ENCODE measurements at regions not wholly inside any gene's neighbourhood (a gene's known extent, or its start where the extent isn't known, plus 50 kb on each side); places are given as distances from the start of the nearest gene placed in this dataset.

DNA sequence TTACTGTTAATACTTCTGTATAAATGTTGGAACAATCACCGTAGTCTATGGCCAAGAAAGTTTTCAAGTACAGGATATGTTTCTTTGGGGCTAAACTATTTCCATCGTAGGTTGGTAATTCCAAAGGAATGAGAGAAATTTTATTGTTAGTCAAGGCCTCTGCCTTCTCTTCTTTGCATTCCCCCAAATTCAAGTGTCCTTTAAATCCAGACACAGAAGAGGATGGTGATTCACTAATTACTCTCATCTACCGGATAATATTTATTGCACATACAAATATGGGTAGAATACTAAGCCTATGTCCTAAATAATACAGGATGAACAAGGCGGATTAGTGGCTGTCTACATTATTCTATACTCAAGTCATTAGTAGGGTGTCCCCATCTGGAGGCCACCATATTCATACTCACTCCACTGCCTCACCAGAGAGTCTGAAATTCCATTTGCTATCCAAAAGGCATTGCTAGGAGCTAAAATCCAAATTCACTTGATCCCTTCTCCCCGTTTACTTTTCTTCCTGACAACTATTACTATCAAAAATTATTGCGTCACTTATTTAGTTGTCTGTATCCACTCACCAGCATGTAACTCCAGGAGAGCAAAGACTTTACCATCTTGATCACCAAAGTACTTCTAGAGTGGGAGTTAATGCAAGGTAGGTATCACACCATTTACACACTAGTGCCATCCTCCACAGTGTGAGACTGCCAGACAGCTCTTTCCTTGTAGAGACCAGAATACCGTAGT lies 82.4 kb upstream of the SGCG start:
- Histone ChIP-seq H3K9me2 (ENCODE audit: insufficient read depth) (no peaks in the 10 kb centered on the region), H3K27ac (ENCODE audit: low read depth) (no peak overlapping the region), H3K36me3 (ENCODE audit: insufficient read depth) (no peaks in the 10 kb centered on the region), H4K20me1 (replicated peaks; ENCODE audit: insufficient read depth) (no peaks in the 10 kb centered on the region), H3K4me2 (no peak overlapping the region), H3K27me3 (ENCODE audit: insufficient read depth) (no peaks in the 10 kb centered on the region), H3K4me1 (ENCODE audit: insufficient read depth) (no peaks in the 10 kb centered on the region), H3K79me2 (replicated peaks; ENCODE audit: insufficient read depth) (no peaks in the 10 kb centered on the region), H3K4me3 (no peak overlapping the region), H3F3A (replicated peaks; ENCODE audit: low read depth) (no peaks in the 10 kb centered on the region), H2AFZ (no peak overlapping the region)
- ATAC-seq = no peak
- TF ChIP-seq, protein P1, sequence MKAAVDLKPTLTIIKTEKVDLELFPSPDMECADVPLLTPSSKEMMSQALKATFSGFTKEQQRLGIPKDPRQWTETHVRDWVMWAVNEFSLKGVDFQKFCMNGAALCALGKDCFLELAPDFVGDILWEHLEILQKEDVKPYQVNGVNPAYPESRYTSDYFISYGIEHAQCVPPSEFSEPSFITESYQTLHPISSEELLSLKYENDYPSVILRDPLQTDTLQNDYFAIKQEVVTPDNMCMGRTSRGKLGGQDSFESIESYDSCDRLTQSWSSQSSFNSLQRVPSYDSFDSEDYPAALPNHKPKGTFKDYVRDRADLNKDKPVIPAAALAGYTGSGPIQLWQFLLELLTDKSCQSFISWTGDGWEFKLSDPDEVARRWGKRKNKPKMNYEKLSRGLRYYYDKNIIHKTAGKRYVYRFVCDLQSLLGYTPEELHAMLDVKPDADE (IDR thresholded peaks at IDR 0.05) = no peak
- TF ChIP-seq NANOG (IDR thresholded peaks at IDR 0.05; ENCODE audit: borderline replicate concordance) = no peak
- TF ChIP-seq, protein P2, sequence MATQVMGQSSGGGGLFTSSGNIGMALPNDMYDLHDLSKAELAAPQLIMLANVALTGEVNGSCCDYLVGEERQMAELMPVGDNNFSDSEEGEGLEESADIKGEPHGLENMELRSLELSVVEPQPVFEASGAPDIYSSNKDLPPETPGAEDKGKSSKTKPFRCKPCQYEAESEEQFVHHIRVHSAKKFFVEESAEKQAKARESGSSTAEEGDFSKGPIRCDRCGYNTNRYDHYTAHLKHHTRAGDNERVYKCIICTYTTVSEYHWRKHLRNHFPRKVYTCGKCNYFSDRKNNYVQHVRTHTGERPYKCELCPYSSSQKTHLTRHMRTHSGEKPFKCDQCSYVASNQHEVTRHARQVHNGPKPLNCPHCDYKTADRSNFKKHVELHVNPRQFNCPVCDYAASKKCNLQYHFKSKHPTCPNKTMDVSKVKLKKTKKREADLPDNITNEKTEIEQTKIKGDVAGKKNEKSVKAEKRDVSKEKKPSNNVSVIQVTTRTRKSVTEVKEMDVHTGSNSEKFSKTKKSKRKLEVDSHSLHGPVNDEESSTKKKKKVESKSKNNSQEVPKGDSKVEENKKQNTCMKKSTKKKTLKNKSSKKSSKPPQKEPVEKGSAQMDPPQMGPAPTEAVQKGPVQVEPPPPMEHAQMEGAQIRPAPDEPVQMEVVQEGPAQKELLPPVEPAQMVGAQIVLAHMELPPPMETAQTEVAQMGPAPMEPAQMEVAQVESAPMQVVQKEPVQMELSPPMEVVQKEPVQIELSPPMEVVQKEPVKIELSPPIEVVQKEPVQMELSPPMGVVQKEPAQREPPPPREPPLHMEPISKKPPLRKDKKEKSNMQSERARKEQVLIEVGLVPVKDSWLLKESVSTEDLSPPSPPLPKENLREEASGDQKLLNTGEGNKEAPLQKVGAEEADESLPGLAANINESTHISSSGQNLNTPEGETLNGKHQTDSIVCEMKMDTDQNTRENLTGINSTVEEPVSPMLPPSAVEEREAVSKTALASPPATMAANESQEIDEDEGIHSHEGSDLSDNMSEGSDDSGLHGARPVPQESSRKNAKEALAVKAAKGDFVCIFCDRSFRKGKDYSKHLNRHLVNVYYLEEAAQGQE (IDR thresholded peaks at IDR 0.05; ENCODE audit: unreplicated experiment) = no peak
- TF ChIP-seq STAT1 (IDR thresholded peaks at IDR 0.05; ENCODE audit: unreplicated experiment) = no peak
- no peak for TF ChIP-seq POLR2AphosphoS5 (IDR thresholded peaks at IDR 0.05; ENCODE audit: low read depth)
- no peaks in the 10 kb centered on the region for H3K4me1 Mint-ChIP-seq
- H3K27ac Mint-ChIP-seq = no peak overlapping the region
- no peak for DNase-seq (ENCODE audit: low spot score)
- H3K36me3 Mint-ChIP-seq (ENCODE audit: low read depth) = no peaks in the 10 kb centered on the region
- H3K4me3 Mint-ChIP-seq = no peak overlapping the region
- H3K27me3 Mint-ChIP-seq (ENCODE audit: insufficient read depth, low read depth, poor library complexity) = peaks cover 4% of the 10 kb centered on the region
- no peaks in the 10 kb centered on the region; the same call in none of the 3 replicates for H3K9me3 Mint-ChIP-seq

DNA sequence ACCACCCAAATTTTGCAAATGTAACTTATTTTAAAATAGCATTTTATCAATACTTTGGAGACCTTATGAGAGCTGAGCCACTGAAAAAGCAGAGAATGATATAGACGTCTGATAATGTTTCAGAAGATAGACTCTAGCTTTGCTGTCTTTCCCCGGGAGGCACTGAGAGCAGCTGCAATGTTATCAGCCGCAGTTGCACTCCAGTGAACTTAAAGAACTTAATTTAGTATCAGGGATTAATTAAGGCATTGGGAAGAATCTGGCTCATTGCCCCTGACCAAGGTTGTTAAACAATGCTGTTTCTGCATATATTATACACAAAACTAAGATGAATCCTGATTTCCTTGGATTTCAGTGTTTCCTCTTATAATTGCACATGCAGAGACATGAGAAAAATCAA lies 75.7 kb upstream of the SGCG start:
- Histone ChIP-seq H3K27ac (ENCODE audit: low read depth) (no peak overlapping the region), H3K79me2 (replicated peaks; ENCODE audit: insufficient read depth) (no peaks in the 10 kb centered on the region), H3K4me2 (no peak overlapping the region), H3K9me2 (ENCODE audit: insufficient read depth) (no peaks in the 10 kb centered on the region), H4K20me1 (replicated peaks; ENCODE audit: insufficient read depth) (no peaks in the 10 kb centered on the region), H3K4me1 (ENCODE audit: insufficient read depth) (no peaks in the 10 kb centered on the region), H3K36me3 (ENCODE audit: insufficient read depth) (no peaks in the 10 kb centered on the region), H3F3A (replicated peaks; ENCODE audit: low read depth) (no peaks in the 10 kb centered on the region), H3K4me3 (no peak overlapping the region), H2AFZ (no peak overlapping the region; the same call in 1 of the 2 replicates), H3K27me3 (ENCODE audit: insufficient read depth) (no peaks in the 10 kb centered on the region)
- no peak overlapping the region for H3K27ac Mint-ChIP-seq
- no peaks in the 10 kb centered on the region for H3K36me3 Mint-ChIP-seq (ENCODE audit: low read depth)
- peaks cover 6% of the 10 kb centered on the region for H3K27me3 Mint-ChIP-seq (ENCODE audit: insufficient read depth, low read depth, poor library complexity)
- no peaks in the 10 kb centered on the region; the same call in 1 of the 3 replicates for H3K9me3 Mint-ChIP-seq
- H3K4me1 Mint-ChIP-seq = no peaks in the 10 kb centered on the region
- no peak for TF ChIP-seq JUNB (IDR thresholded peaks at IDR 0.05; ENCODE audit: unreplicated experiment)
- no peak overlapping the region for H3K4me3 Mint-ChIP-seq
- DNase-seq (ENCODE audit: low spot score) = no peak
- ATAC-seq = no peak

Data from GM23338 (cell line).